Gastrocnemius medialis (tissue), 4 donors: ENCODE measurements at regions not wholly inside any gene's neighbourhood (a gene's known extent, or its start where the extent isn't known, plus 50 kb on each side); places are given as distances from the start of the nearest gene placed in this dataset.
"Not testable (repeated sequence)": the region's sequence is repeated elsewhere in the genome, so short reads cannot be mapped to it uniquely, and the experiment has no call there.

ENCODE experiments used
- POLR2A ChIP-seq, 2 donors: fragments of 450-650 bp; IDR thresholded peaks; one replicate each; pipeline ENCODE4 v1.6.1; 2017; ENCODE audit warnings: antibody characterized with exemption in 2 of 2, mild to moderate bottlenecking in 2 of 2, moderate library complexity in 2 of 2
- TF ChIP-seq, protein P1 (sequence below), 5 experiments: fragments of 450-650 bp in 3 of 5; fragments of 200-600 bp in 2 of 5; sonication (generic) in 2 of 5; IDR thresholded peaks in 4 of 5; conservative IDR thresholded peaks in 1 of 5; 1 replicate in 4 of 5; 2 replicates in 1 of 5; pipeline ENCODE4 v1.5.1; 2016 to 2019; ENCODE audit warnings: antibody characterized with exemption in 5 of 5, mild to moderate bottlenecking in 3 of 5, moderate library complexity in 3 of 5

DNA sequence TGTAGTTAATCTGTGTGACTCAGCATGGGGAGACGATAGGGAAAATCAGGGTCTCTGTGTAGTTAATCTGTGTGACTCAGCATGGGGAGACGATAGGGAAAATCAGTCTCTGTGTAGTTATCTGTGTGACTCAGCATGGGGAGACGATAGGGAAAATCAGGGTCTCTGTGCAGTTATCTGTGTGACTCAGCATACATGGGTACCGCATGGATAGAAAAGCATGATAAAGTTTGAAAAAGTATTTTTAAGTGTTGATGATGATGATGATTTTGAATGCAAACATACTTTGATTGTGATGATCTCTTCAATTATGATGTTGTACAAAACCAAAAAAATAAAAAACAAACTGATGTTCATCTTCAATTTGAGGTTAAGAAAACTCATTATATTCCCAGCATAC, 309.8 kb downstream of the TRIML1 start:
- TF ChIP-seq, protein P1, sequence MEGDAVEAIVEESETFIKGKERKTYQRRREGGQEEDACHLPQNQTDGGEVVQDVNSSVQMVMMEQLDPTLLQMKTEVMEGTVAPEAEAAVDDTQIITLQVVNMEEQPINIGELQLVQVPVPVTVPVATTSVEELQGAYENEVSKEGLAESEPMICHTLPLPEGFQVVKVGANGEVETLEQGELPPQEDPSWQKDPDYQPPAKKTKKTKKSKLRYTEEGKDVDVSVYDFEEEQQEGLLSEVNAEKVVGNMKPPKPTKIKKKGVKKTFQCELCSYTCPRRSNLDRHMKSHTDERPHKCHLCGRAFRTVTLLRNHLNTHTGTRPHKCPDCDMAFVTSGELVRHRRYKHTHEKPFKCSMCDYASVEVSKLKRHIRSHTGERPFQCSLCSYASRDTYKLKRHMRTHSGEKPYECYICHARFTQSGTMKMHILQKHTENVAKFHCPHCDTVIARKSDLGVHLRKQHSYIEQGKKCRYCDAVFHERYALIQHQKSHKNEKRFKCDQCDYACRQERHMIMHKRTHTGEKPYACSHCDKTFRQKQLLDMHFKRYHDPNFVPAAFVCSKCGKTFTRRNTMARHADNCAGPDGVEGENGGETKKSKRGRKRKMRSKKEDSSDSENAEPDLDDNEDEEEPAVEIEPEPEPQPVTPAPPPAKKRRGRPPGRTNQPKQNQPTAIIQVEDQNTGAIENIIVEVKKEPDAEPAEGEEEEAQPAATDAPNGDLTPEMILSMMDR (IDR thresholded peaks at IDR 0.05 in 4 of 5, conservative IDR thresholded peaks at IDR 0.05 in 1 of 5), result not testable (repeated sequence)
- TF ChIP-seq POLR2A (IDR thresholded peaks at IDR 0.05), result not testable (repeated sequence)
